KMS-11 (cell line): ENCODE measurements at regions not wholly inside any gene's neighbourhood (a gene's known extent, or its start where the extent isn't known, plus 50 kb on each side); places are given as distances from the start of the nearest gene placed in this dataset.

ENCODE experiments used
- H2AFZ ChIP-seq: fragments of 200-600 bp; sonication (generic); 2 replicates; pipeline ENCODE4 v1.6.1; 2016; ENCODE audit warnings: antibody characterized with exemption, mixed run types, low read depth
- H3K27ac ChIP-seq: fragments of 200-600 bp; sonication (generic); 2 replicates; pipeline ENCODE4 v1.6.1; 2016; ENCODE audit warnings: mild to moderate bottlenecking, mixed run types
- H3K27me3 ChIP-seq: fragments of 200-600 bp; sonication (generic); 2 replicates; pipeline ENCODE4 v1.6.1; 2017; ENCODE audit warnings: mild to moderate bottlenecking, low read depth, mixed run types, moderate library complexity; ENCODE audit not compliant: insufficient read depth
- H3K36me3 ChIP-seq: fragments of 200-600 bp; sonication (generic); 2 replicates; pipeline ENCODE4 v1.6.1; 2017; ENCODE audit warnings: mild to moderate bottlenecking, mixed run types; ENCODE audit not compliant: insufficient read depth
- H3K4me1 ChIP-seq: fragments of 200-600 bp; sonication (generic); 2 replicates; pipeline ENCODE4 v1.6.1; 2016; ENCODE audit warnings: mild to moderate bottlenecking, low read depth, mixed run types; ENCODE audit not compliant: poor library complexity, severe bottlenecking
- H3K4me2 ChIP-seq: fragments of 200-600 bp; sonication (generic); 2 replicates; pipeline ENCODE4 v1.7.0; 2016; ENCODE audit warnings: mild to moderate bottlenecking, mixed run types
- H3K4me3 ChIP-seq: fragments of 200-600 bp; sonication (generic); IDR thresholded peaks from 2 replicates; pipeline ENCODE4 v1.6.1; 2017; ENCODE audit warnings: low read depth, low read length, mixed read lengths; ENCODE audit not compliant: insufficient read depth
- H3K79me2 ChIP-seq: fragments of 200-600 bp; sonication (generic); 2 replicates; pipeline ENCODE4 v1.6.1; 2016; ENCODE audit warnings: low read depth, mixed run types; ENCODE audit not compliant: insufficient read depth
- H3K9ac ChIP-seq: fragments of 200-600 bp; sonication (generic); 2 replicates; pipeline ENCODE4 v1.6.1; 2016; ENCODE audit warnings: mild to moderate bottlenecking, mixed run types
- H4K20me1 ChIP-seq: fragments of 200-600 bp; sonication (generic); 2 replicates; pipeline ENCODE4 v1.6.1; 2016; ENCODE audit warnings: mild to moderate bottlenecking, mixed run types; ENCODE audit not compliant: insufficient read depth
- CTCF ChIP-seq: fragments of 200-600 bp; sonication (generic); conservative IDR thresholded peaks from 2 replicates; pipeline ENCODE4 v1.6.1; 2017; ENCODE audit warnings: low read depth, mild to moderate bottlenecking, antibody characterized with exemption, low read length, moderate library complexity, mixed read lengths

GRCh38 chr4:156568484-156568883, 403.1 kb downstream of the PDGFC start:
- Histone ChIP-seq H3K27me3 (no peaks in the 10 kb centered on the region), H3K4me1 (no peaks in the 10 kb centered on the region), H4K20me1 (no peaks in the 10 kb centered on the region), H3K4me3 (no peak overlapping the region), H3K79me2 (no peaks in the 10 kb centered on the region), H3K4me2 (no peak overlapping the region), H2AFZ (no peak overlapping the region), H3K9ac (no peak overlapping the region), H3K36me3 (no peaks in the 10 kb centered on the region), H3K27ac (no peak overlapping the region)
- no peak for TF ChIP-seq CTCF

GRCh38 chr4:156568041-156568440, 403.6 kb downstream of the PDGFC start:
- no peak for TF ChIP-seq CTCF
- Histone ChIP-seq H3K4me3 (no peak overlapping the region), H3K27ac (no peak overlapping the region), H3K4me2 (no peak overlapping the region), H3K36me3 (no peaks in the 10 kb centered on the region), H3K79me2 (no peaks in the 10 kb centered on the region), H2AFZ (no peak overlapping the region), H3K27me3 (no peaks in the 10 kb centered on the region), H3K4me1 (no peaks in the 10 kb centered on the region), H4K20me1 (no peaks in the 10 kb centered on the region), H3K9ac (no peak overlapping the region)

- Histone ChIP-seq H3K9ac (no peak overlapping the region), H3K4me1 (no peaks in the 10 kb centered on the region), H3K36me3 (no peaks in the 10 kb centered on the region), H4K20me1 (no peaks in the 10 kb centered on the region), H3K27ac (no peak overlapping the region), H3K79me2 (no peaks in the 10 kb centered on the region), H3K27me3 (no peaks in the 10 kb centered on the region), H3K4me2 (no peak overlapping the region), H3K4me3 (no peak overlapping the region), H2AFZ (no peak overlapping the region)
- TF ChIP-seq CTCF, result no peak
These were observed 410.9 kb downstream of the PDGFC start for GRCh38 chr4:156560701-156561100.

GRCh38 chr4:156559346-156559745, 412.3 kb downstream of the PDGFC start:
- no peak overlapping the region for H2AFZ ChIP-seq
- H3K36me3 ChIP-seq, result no peaks in the 10 kb centered on the region
- no peak overlapping the region for H3K4me3 ChIP-seq
- no peak for TF ChIP-seq CTCF
- no peak overlapping the region for H3K27ac ChIP-seq
- H3K79me2 ChIP-seq, result no peaks in the 10 kb centered on the region
- H3K4me1 ChIP-seq, result no peaks in the 10 kb centered on the region
- H3K9ac ChIP-seq, result no peak overlapping the region
- H4K20me1 ChIP-seq, result no peaks in the 10 kb centered on the region
- H3K4me2 ChIP-seq, result no peak overlapping the region
- H3K27me3 ChIP-seq, result no peaks in the 10 kb centered on the region
